NT2/D1 (cell line): ENCODE measurements at regions not wholly inside any gene's neighbourhood (a gene's known extent, or its start where the extent isn't known, plus 50 kb on each side); places are given as distances from the start of the nearest gene placed in this dataset.
"Not testable (repeated sequence)": the region's sequence is repeated elsewhere in the genome, so short reads cannot be mapped to it uniquely, and the experiment has no call there.

ENCODE experiments used
- DNase-seq: peaks from one replicate; pipeline ENCODE4 v3.0.0-alpha.2; 2011; ENCODE audit warnings: low read depth, low spot score
- H3K27me3 ChIP-seq: 2 replicates; pipeline ENCODE4 v1.6.0; 2011; ENCODE audit warnings: mild to moderate bottlenecking; ENCODE audit not compliant: insufficient read length, insufficient read depth
- H3K36me3 ChIP-seq: 2 replicates; pipeline ENCODE4 v1.6.1; 2011; ENCODE audit warnings: mild to moderate bottlenecking, low read length, mixed read lengths; ENCODE audit not compliant: insufficient read depth, insufficient read length
- H3K4me1 ChIP-seq: 2 replicates; pipeline ENCODE4 v1.5.1; 2011; ENCODE audit not compliant: insufficient read depth, insufficient read length
- H3K4me3 ChIP-seq: 2 replicates; pipeline ENCODE4 v1.5.1; 2011; ENCODE audit warnings: low read depth; ENCODE audit not compliant: insufficient read length
- H3K9ac ChIP-seq: 2 replicates; pipeline ENCODE4 v1.6.0; 2011; ENCODE audit warnings: low read depth; ENCODE audit not compliant: insufficient read length
- H3K9me3 ChIP-seq: 2 replicates; pipeline ENCODE4 v1.5.1; 2011; ENCODE audit warnings: mild to moderate bottlenecking, low read length; ENCODE audit not compliant: insufficient read depth

- not testable (repeated sequence) for H3K9ac ChIP-seq, H3K9me3 ChIP-seq, H3K36me3 ChIP-seq, H3K27me3 ChIP-seq, H3K4me1 ChIP-seq, DNase-seq, H3K4me3 ChIP-seq
Measured at GRCh38 chr1:224037362-224037761, 76.5 kb upstream of the FBXO28 start.

GRCh38 chr1:224032608-224033276 lies 81.2 kb upstream of the FBXO28 start:
- not testable (repeated sequence) for H3K27me3 ChIP-seq, H3K36me3 ChIP-seq, H3K4me1 ChIP-seq, H3K9ac ChIP-seq, H3K9me3 ChIP-seq, H3K4me3 ChIP-seq, DNase-seq

GRCh38 chr1:224031986-224032385 lies 81.9 kb upstream of the FBXO28 start:
- not testable (repeated sequence) for H3K9ac ChIP-seq, DNase-seq, H3K36me3 ChIP-seq, H3K4me3 ChIP-seq, H3K27me3 ChIP-seq, H3K9me3 ChIP-seq, H3K4me1 ChIP-seq

- not testable (repeated sequence) for H3K27me3 ChIP-seq, DNase-seq, H3K9me3 ChIP-seq, H3K4me3 ChIP-seq, H3K9ac ChIP-seq, H3K36me3 ChIP-seq, H3K4me1 ChIP-seq
Measured at GRCh38 chr1:224030257-224030656, 83.7 kb upstream of the FBXO28 start.

- H3K4me1 ChIP-seq, H3K9ac ChIP-seq, H3K27me3 ChIP-seq, H3K4me3 ChIP-seq, DNase-seq, H3K9me3 ChIP-seq, H3K36me3 ChIP-seq: not testable (repeated sequence)
Measured at GRCh38 chr1:224029286-224030025, 84.5 kb upstream of the FBXO28 start.

GRCh38 chr1:224028802-224029201 lies 85.1 kb upstream of the FBXO28 start:
- not testable (repeated sequence) for H3K9ac ChIP-seq, H3K4me3 ChIP-seq, DNase-seq, H3K4me1 ChIP-seq, H3K36me3 ChIP-seq, H3K9me3 ChIP-seq, H3K27me3 ChIP-seq

GRCh38 chr1:224023122-224023521 lies 90.8 kb upstream of the FBXO28 start:
- H3K9me3 ChIP-seq, DNase-seq, H3K36me3 ChIP-seq, H3K4me3 ChIP-seq, H3K27me3 ChIP-seq, H3K9ac ChIP-seq, H3K4me1 ChIP-seq: not testable (repeated sequence)

- not testable (repeated sequence) for H3K27me3 ChIP-seq, DNase-seq, H3K36me3 ChIP-seq, H3K4me3 ChIP-seq, H3K9me3 ChIP-seq, H3K4me1 ChIP-seq, H3K9ac ChIP-seq
Measured at GRCh38 chr1:224022249-224022970, 91.5 kb upstream of the FBXO28 start.

GRCh38 chr1:224019866-224020265 lies 94.0 kb upstream of the FBXO28 start:
- not testable (repeated sequence) for DNase-seq, H3K9ac ChIP-seq, H3K9me3 ChIP-seq, H3K4me1 ChIP-seq, H3K36me3 ChIP-seq, H3K27me3 ChIP-seq, H3K4me3 ChIP-seq

- H3K36me3 ChIP-seq, DNase-seq, H3K4me3 ChIP-seq, H3K27me3 ChIP-seq, H3K4me1 ChIP-seq, H3K9ac ChIP-seq: not testable (repeated sequence)
- H3K9me3 ChIP-seq: peaks cover 47% of the 10 kb centered on the region
Measured at GRCh38 chr1:224015782-224016181, 98.1 kb upstream of the FBXO28 start.
